ENCODE measurements at regions not wholly inside any gene's neighbourhood (a gene's known extent, or its start where the extent isn't known, plus 50 kb on each side); places are given as distances from the start of the nearest gene placed in this dataset.
A peak's percentile ranks its signal among the peaks of the same experiment; 100 is the strongest.
"Not testable (repeated sequence)": the region's sequence is repeated elsewhere in the genome, so short reads cannot be mapped to it uniquely, and the experiment has no call there.

DNA sequence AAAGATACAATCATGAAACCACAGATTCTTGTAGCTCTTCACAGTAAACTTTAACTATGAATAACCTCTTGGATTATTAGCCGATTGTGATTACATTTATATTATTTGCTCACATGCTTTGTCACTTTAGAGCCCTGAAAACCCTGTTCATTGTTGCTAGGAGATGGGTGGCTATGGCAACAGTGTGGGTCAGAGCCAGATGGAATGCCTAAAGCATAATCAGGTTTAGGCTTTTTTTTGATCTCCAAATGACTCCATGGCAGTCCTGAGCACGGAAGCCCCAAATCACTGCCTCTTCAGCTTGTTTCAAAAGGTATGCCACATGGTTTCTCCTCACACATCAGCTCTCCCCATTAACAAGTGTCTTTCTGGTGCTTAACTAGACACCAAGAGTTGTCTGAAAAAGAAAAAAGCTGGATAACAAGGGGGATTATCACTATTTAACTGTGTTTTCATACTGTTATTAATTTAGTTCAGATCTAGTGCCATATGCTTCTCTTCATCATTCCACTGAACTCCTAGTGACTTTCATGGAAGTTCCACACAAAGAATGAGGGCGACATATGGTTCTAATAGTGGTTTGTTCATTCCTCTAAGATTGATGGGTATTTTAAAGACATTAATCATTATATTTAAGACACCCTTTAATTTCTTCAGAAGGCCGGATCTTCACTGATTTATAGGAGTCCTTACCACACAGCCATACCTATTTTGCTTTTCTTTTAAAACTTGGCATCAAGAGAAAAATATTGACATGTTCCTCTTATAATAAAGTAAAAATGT lies 88.8 kb upstream of the PAM start:
- peak; percentile 33 for DNase-seq (ENCODE audit: low spot score)

DNA sequence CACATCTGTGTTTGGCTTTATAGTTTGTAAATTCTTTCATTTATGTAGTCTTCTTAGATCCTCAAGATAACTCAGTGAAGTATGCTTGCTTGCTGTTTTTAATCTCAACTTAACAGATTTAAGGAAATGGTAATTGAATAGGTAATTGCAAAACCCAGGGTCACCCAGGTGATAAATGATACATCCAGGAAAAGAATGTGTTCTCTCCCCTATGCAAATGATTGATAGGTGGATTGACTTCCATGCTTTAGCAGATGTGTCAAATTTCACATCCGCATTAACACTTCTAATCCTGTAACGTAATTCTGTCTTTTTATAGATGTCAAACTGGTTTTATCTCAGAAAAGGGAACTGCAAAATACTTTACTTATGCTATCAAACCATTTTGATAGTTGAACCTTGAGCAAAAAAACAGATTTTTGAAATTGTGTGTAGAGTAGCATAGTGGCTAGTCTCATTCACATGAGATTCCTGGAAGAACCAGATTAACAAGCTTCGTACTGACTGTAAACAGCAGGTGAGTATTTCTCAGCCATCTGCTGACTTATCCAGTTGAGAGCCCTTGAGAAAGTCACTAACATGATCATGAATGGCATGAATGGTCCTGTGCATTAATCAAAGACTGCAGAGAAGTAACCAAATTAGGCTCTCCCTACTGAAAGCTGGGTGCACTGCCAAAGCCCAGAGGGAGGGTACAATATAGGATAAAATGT lies 86.7 kb upstream of the PAM start:
- DNase-seq (ENCODE audit: low spot score) = no peak

DNA sequence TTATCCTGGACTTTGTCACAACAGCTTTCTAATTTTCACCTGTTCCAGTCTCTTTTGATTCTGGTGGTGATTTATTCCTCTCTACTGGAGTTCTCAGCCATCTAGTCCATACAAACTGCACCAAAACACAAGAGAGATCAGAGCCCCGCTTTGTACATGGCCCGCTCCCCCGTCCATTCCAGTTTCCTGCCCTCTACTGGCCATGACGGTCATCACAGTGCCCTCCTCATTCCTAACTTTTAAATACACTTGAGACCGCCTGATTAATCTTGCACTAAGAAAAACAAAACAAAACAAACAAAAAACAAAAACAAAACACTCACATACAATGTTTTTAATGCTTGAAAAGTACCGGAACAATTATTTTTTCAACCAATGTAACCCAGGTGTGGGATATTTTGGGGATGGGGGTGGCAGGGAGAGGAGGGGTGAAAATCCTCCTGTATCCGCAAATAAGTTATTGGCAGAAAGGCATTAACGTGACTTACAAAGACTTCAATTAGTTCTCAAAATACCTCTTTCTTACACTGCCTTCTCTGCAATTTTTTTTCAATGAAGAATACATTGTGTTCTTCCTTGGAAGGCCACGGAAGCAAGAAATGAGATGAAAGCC lies 84.8 kb upstream of the PAM start:
- peak; percentile 68 for DNase-seq (ENCODE audit: low spot score)

DNA sequence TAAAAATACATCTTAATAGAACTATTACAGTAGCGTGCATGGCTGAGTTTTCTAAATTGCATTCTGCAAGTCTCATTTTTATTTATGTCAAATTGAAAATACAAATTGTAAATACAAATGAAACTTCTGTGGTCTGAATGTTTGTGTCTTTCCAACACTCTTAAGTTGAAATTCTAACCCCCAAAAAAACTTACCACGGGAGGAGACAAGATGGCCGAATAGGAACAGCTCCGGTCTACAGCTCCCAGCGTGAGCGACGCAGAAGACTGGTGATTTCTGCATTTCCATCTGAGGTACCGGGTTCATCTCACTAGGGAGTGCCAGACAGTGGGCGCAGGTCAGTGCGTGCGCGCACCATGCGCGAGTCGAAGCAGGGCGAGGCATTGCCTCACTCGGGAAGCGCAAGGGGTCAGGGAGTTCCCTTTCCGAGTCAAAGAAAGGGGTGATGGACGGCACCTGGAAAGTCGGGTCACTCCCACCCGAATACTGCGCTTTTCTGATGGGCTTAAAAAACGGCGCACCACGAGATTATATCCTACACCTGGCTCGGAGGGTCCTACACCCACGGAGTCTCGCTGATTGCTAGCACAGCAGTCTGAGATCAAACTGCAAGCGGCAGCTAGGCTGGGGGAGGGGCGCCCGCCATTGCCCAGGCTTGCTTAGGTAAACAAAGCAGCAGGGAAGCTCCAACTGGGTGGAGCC lies 83.9 kb upstream of the PAM start:
- not testable (repeated sequence) for DNase-seq (ENCODE audit: low spot score)

DNA sequence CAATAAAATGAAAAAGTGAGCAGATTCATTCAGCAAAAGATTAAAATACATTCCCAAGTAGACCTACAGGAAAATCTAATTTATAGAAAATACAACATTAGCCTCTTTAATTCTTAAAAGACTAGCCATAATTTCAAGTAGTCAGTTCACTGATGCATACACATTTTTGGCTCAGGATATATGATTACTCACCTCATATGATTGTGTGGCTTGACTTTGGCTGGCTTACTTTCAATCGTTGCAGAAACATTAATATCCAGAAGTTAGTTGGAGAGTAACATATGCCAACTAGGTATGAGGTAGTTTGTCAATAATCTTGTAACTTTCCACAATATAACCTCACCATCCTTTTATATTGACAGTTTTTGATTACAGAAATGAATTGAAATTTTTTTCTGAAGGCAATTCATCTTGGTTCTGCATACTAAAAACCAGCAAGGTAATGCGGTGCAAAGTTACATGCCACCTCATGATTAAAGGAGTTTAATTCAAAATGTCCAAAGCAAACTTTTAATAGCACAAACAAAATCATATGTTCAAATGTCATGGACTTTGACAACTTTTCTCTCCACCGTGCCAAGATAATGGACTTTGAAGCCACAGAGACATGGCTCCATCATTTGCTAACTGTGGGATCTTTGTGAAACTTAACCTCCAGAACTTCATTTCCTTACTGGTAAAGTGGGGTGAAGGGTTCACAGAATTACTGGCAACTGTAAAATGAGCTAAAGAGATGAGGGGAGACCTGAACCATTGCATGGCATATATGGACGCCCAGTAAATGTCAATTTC lies 76.6 kb upstream of the PAM start:
- DNase-seq (ENCODE audit: low spot score) = peak; percentile 50

DNA sequence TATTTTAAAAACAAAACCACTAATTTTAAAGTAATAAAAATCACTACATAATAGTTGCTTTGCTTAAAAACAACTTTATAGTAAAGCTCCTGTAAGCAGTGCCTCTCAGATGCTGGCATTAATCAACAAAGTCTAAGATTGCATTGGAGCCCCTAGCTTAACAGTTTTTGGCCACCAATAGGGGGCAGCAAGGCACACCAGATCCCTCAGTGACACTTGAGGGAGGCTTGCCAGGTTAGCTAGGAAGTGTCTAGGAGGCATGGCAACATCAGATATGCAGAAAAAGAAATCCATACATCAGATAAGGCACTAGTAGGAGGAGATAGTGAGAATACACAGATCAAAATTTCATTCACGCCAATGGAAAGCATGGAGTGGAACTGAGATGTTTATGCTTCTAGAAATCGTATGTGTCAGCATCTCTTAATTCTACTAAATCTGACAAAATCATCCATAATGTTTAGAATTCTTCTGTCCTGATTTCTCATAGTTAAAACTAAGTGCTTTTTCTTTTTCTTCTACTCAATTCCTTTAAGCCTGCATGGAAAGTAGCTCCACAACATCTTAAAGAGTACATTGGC lies 73.6 kb upstream of the PAM start:
- peak; percentile 76 for DNase-seq (ENCODE audit: low spot score)

DNA sequence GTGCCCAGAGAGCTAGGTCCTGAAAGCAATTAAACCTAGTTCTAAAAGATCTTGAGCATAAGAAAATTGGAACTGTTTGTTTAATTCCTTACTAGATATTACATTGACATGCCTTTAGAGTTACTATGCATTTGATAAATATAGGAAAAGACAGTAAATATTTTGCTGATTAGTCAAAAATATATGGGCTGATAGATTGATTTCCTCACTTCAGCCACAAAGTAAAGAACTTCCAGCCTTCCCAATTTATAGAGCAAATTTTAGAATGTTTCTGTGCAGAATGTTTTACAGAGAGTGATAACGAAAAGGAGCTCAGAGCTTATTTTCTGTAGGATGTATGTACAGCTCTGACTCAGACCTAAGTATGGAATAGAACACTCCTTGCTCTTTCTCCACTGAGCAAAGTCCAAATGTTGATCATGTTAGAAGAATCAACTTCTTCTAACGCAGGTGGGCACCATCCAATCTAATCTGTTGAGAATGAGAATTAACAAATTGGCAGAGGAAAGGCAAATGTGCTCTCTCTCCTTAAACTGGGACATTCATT lies 72.9 kb upstream of the PAM start:
- DNase-seq (ENCODE audit: low spot score) = no peak

DNA sequence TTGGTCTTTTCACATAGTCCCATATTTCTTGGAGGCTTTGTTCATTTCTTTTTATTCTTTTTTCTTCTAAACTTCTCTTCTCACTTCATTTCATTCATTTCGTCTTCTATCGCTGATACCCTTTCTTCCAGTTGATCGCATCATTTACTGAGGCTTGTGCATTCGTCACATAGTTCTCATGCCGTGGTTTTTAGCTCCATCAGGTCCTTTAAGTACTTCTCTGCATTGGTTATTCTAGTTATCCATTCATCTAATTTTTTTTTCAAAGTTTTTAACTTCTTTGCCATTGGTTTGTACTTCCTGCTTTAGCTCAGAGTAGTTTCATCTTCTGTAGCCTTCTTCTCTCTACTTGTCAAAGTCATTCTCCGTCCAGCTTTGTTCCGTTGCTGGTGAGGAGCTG lies 67.0 kb upstream of the PAM start:
- DNase-seq (ENCODE audit: low spot score) = not testable (repeated sequence)

DNA sequence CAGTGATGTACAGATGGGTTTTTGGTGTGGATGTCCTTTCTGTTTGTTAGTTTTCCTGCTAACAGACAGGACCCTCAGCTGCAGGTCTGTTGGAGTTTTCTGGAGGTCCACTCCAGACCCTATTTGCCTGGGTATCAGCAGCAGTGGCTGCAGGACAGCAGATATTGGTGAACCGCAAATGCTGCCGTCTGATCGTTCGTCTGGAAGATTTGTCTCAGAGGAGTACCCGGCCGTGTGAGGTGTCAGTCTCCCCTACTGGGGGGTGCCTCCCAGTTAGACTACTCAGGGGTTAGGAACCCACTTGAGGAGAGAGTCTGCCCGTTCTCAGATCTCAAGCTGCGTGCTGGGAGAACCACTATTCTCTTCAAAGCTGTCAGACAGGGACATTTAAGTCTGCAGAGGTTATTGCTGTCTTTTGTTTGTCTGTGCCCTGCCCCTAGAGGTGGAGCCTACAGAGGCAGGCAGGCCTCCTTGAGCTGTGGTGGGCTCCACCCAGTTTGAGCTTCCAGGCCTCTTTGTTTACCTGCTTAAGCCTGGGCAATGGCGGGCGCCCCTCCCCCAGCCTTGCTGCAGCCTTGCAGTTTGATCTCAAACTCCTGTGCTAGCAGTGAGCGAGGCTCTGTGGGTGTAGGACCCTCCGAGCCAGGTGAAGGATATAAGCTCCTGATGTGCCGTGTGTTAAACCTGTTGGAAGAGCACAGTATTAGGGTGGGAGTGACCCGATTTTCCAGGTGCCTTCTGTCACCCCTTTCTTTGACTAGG lies 66.3 kb upstream of the PAM start:
- DNase-seq (ENCODE audit: low spot score) = not testable (repeated sequence)

DNA sequence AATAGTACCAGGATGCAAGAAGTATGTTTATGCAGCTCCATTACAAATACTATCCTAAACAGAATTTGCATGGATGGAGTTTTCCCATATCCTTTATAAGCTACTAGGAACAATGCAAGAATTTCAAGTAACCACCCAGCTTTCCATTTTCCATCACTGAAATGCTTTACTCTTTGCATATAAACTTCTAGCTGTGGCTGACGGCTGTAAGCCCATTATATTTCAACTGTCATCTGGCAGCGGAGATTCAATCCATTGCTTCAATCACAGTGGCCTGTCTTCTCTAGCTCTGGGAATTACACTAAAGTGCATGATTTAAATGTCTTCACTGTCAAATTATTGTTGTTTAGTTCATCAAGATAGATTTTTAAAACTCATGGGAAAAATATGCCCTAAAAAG lies 64.2 kb upstream of the PAM start:
- no peak for DNase-seq (ENCODE audit: low spot score)

DNA sequence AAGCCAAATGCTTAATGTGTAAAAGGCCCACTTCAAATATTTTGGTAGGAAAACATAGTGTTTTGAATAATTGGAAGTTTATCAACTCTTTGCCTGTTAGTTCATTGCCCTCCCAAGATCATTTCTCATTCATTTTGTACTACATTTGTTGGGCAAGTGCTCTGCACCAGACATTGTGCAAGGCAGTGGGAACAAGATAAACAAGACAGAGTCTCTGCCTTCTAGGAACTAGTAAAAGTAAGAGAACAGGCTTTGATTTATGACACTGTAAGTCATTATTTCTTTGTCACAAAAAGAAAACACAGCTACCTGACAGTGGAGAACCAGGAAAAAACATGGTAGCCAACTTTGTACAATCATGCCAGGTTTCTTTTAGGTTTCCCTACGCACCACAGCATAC lies 63.7 kb upstream of the PAM start:
- no peak for DNase-seq (ENCODE audit: low spot score)

DNA sequence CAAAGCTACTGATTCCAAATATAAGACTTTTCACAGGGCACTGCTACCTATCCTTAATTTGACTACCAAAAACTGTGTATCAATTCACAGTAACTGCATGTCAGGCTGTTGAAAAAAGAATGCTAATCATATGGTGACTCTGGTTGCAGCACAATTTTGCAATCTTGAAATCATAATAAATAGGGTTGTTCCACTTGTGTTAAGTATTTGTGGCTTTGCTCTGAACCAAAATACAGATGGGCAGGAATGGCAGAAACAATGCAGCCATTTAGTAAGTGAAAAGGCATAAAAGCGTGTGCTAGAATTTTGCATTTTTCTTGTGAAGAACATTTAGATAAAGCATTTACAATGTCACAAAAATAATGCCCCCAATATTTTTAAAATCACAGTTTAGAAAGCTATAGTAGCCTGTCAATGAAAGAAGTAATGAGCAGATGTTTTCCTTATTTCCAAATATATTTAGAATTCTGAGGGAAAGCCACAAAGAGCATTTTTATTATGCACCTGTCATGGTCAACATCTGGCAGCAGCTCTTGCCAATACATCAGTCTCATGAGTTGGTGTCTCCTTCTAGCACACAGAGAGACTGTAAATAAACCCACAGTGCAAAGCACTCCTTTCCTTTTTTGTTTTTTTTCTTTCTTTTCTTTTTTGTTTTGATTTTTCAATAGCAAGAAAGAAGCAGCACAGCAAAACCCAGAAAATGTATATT lies 54.8 kb upstream of the PAM start:
- DNase-seq (ENCODE audit: low spot score) = peak; percentile 14

DNA sequence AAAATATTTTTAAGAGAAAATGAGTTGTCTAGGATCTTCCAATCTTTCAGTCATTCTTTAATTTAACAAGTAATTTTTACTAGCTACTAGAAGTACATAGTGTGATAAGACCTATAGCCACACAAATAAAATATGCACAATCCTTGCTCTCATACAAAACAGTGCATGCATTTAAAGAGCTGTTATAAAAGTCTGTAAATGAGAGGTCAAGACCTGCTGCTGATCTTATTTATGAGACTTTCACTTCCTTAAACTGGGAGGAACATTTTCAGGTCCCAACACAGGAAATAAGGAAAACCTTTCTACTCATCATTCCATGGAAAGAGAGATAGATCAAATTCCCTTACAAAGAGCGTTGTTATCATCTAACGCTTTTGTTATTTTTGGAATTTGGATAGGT lies 54.2 kb upstream of the PAM start:
- DNase-seq (ENCODE audit: low spot score) = no peak

DNA sequence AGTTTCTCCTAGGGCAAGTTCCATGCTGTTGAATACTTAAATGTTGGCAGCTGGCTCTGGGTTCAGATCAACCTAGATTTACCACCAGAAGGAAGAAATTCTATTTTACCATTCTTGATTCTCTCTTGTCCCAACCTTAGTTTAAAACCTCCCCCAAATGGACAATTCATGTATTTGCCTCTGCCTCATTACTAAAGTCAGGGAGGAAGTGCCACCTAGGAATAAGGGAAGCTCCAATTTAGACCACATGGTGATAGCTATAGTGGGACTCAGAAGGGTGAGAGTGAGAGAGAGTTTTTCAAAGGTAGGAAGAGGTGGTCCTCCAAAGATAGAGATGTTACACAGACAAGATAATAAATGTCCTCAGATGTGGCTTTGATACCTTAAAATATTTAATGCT lies 53.4 kb upstream of the PAM start:
- no peak for DNase-seq (ENCODE audit: low spot score)

Data from AG20443 (cell line).